K562 (cell line): ENCODE measurements at regions not wholly inside any gene's neighbourhood (a gene's known extent, or its start where the extent isn't known, plus 50 kb on each side); places are given as distances from the start of the nearest gene placed in this dataset.

Source experiments
- ATAC-seq: fragments of 200-7000 bp; cut with Tn5 transposase; 3 replicates; pipeline ENCODE4 v1.9.1; 2020; ENCODE audit warnings: moderate library complexity
- BruUV-seq: library from RNA; stranded (reverse); fragments of 400-500 nt; replicated peaks from 2 replicates; lab custom pipeline; 2021; lab: Mats Ljungman, UMichigan
- CTCF ChIA-PET: fragments of 300-600 bp; formaldehyde crosslinking; extraction: SDS; loops from one replicate; lab custom pipeline; 2021; ENCODE audit warnings: low intra/inter-chr PET ratio; lab: Yijun Ruan, JAX
- POLR2A ChIA-PET: fragments of 300-600, 350-650 bp; sonication (Branson Sonifier 250); formaldehyde crosslinking; extraction: SDS; loops from one replicate; lab custom pipeline; 2021; ENCODE audit warnings: antibody characterized with exemption, inconsistent platforms; lab: Yijun Ruan, JAX
- DNase-seq, 4 experiments: peaks; one replicate each; pipeline versions ENCODE4 v3.0.0 to v3.0.0-alpha.2; 2011 to 2018; ENCODE audit warnings: low spot score in 3 of 4, mixed read lengths in 3 of 4; ENCODE audit errors: extremely low read depth in 1 of 4
- FAIRE-seq: peaks from 2 replicates; lab custom pipeline; 2011; peaks lifted over from hg19 to GRCh38; lab: Jason Lieb, UNC
- H2AFZ ChIP-seq: 2 replicates; pipeline ENCODE4 v1.6.0; 2011; ENCODE audit warnings: low read depth, low read length, control low read depth, inconsistent platforms
- H3K27ac ChIP-seq: fragments of 200-600 bp; 3 replicates; pipeline ENCODE4 v1.8.0; 2011; ENCODE audit warnings: low read depth, mild to moderate bottlenecking, control low read depth, inconsistent platforms, low read length, moderate library complexity, mixed read lengths; ENCODE audit errors: extremely low read depth
- H3K27me3 ChIP-seq, 2 experiments: fragments of 300-600 bp in 1 of 2; 2 replicates in 1 of 2; 3 replicates in 1 of 2; pipeline versions ENCODE4 v1.6.0 to v1.8.0; 2011; ENCODE audit warnings: inconsistent platforms in 2 of 2, low read length in 2 of 2, mild to moderate bottlenecking in 1 of 2, mixed read lengths in 1 of 2, moderate library complexity in 1 of 2; ENCODE audit not compliant: control insufficient read depth in 2 of 2, insufficient read depth in 2 of 2
- H3K36me3 ChIP-seq: fragments of 300-600 bp; 3 replicates; pipeline ENCODE4 v1.8.0; 2011; ENCODE audit warnings: mild to moderate bottlenecking, low read length, inconsistent platforms; ENCODE audit not compliant: control insufficient read depth, insufficient read depth
- H3K4me1 ChIP-seq, 2 experiments: fragments of 200-600 bp in 1 of 2; replicated peaks in 1 of 2; 2 replicates in 1 of 2; 3 replicates in 1 of 2; pipeline versions ENCODE4 v1.5.1 to v1.8.0; 2011; ENCODE audit warnings: inconsistent platforms in 2 of 2, low read length in 2 of 2, mild to moderate bottlenecking in 1 of 2, mixed read lengths in 1 of 2, moderate library complexity in 1 of 2; ENCODE audit not compliant: control insufficient read depth in 2 of 2, insufficient read depth in 2 of 2
- H3K4me2 ChIP-seq: 2 replicates; pipeline ENCODE4 v1.6.1; 2011; ENCODE audit warnings: low read length, control low read depth, inconsistent platforms, mixed read lengths; ENCODE audit not compliant: insufficient read depth
- H3K4me3 ChIP-seq: fragments of 200-600 bp; sonication (generic), shearing (Covaris generic); 2 replicates; pipeline ENCODE4 v1.5.1; 2016; ENCODE audit warnings: control low read depth, inconsistent platforms
- H3K79me2 ChIP-seq: fragments of 200-600 bp; 3 replicates; pipeline ENCODE4 v1.8.0; 2011; ENCODE audit warnings: low read length, inconsistent platforms; ENCODE audit not compliant: control insufficient read depth, insufficient read depth
- H3K9ac ChIP-seq, 2 experiments: 2 replicates each; pipeline versions ENCODE4 v1.6.0 to v1.6.1; 2011; ENCODE audit warnings: low read depth in 2 of 2, low read length in 2 of 2, control low read depth in 1 of 2, inconsistent platforms in 1 of 2, mild to moderate bottlenecking in 1 of 2, mixed read lengths in 1 of 2; ENCODE audit not compliant: insufficient read depth in 1 of 2
- H3K9me1 ChIP-seq: one replicate; pipeline ENCODE4 v1.6.0; 2011; ENCODE audit warnings: inconsistent platforms, mild to moderate bottlenecking, low read length, moderate library complexity; ENCODE audit not compliant: control insufficient read depth, insufficient read depth
- H3K9me3 ChIP-seq: replicated peaks from 2 replicates; pipeline ENCODE4 v1.5.1; 2011; ENCODE audit warnings: low read depth, low read length, inconsistent platforms; ENCODE audit not compliant: control insufficient read depth, insufficient read depth
- H4K20me1 ChIP-seq: replicated peaks from 2 replicates; pipeline ENCODE4 v1.6.1; 2011; ENCODE audit warnings: low read length, inconsistent platforms, mixed read lengths; ENCODE audit not compliant: control insufficient read depth, insufficient read depth
- AFF1 ChIP-seq, 2 experiments: fragments of 450-650 bp; IDR thresholded peaks; 2 replicates each; pipeline ENCODE4 v1.6.1; 2018; ENCODE audit warnings: mild to moderate bottlenecking in 2 of 2, low read depth in 1 of 2; ENCODE audit not compliant: partially characterized antibody in 2 of 2
- ESRRA ChIP-seq: fragments of 450-650 bp; IDR thresholded peaks from 2 replicates; pipeline ENCODE4 v1.6.1; 2014; ENCODE audit warnings: low read depth, mild to moderate bottlenecking, moderate library complexity, borderline replicate concordance
- ZBTB17 ChIP-seq: fragments of 450-650 bp; formaldehyde crosslinking; IDR thresholded peaks from 2 replicates; pipeline ENCODE4 v1.4.0; 2020; ENCODE audit warnings: mild to moderate bottlenecking
- ZFP1 ChIP-seq: fragments of 450-650 bp; formaldehyde crosslinking; IDR thresholded peaks from 2 replicates; pipeline ENCODE4 v1.4.0; 2020; ENCODE audit warnings: mild to moderate bottlenecking, mixed read lengths
- ZNF174 ChIP-seq: fragments of 250-450 bp; sonication (Bioruptor Pico); IDR thresholded peaks from 2 replicates; pipeline ENCODE4 v1.4.0; 2020; ENCODE audit warnings: mild to moderate bottlenecking
- ZNF583 ChIP-seq: fragments of 250-450 bp; sonication (Bioruptor Pico); IDR thresholded peaks from 2 replicates; pipeline ENCODE4 v1.4.0; 2020
- ZNF584 ChIP-seq: fragments of 200-800 bp; sonication (Bioruptor generic); IDR thresholded peaks from 2 replicates; pipeline ENCODE4 v1.6.1; 2016; ENCODE audit warnings: low read depth, mild to moderate bottlenecking, missing genetic modification characterization, missing compliant biosample characterization
- WGBS: fragments of 100-300 bp; shearing (Covaris generic); methylation state at CpG from one replicate; pipeline ENCODE4 v1.1.6; 2016; ENCODE audit warnings: low coverage, mixed read lengths; ENCODE audit not compliant: insufficient coverage; ENCODE audit errors: missing lambda C conversion rate; 5-methylcytosine and 5-hydroxymethylcytosine counted together
- in situ Hi-C: fragments of 300-500 bp; cut with MboI; formaldehyde crosslinking; loops from 4 replicates; pipeline ENCODE4 v1.15.0; 2018; ENCODE audit warnings: inconsistent platforms, mixed read lengths
- intact Hi-C: fragments of 100-400 bp; cut with micrococcal nuclease; formaldehyde crosslinking; loops from 2 replicates; pipeline ENCODE4 v1.14.2; 2022

GRCh38 chr5:8857051-8857450 is 688.8 kb downstream of the SEMA5A start:
- ATAC-seq (no peak), DNase-seq (no peak), FAIRE-seq (no peak)
- Histone ChIP-seq H3K9me1 (no peaks in the 10 kb centered on the region), H3K9me3 (no peaks in the 10 kb centered on the region), H3K79me2 (no peaks in the 10 kb centered on the region), H4K20me1 (no peaks in the 10 kb centered on the region), H3K27me3 (no peaks in the 10 kb centered on the region), H3K4me1 (no peaks in the 10 kb centered on the region), H2AFZ (no peak overlapping the region), H3K4me3 (no peak overlapping the region), H3K4me2 (no peak overlapping the region), H3K27ac (no peak overlapping the region), H3K9ac (no peak overlapping the region), H3K36me3 (no peaks in the 10 kb centered on the region)
- 3% methylated on average over 2 of the region's 2 CpGs for WGBS
- in situ Hi-C loops (no loop called here), intact Hi-C loops (no loop called here)
- CTCF ChIA-PET, result no interaction called here
- no TSS peak for BruUV-seq
- no peak for TF ChIP-seq ESRRA
- TF ChIP-seq ZNF583 (CRISPR knock-in tag), result no peak
- TF ChIP-seq ZNF174, result no peak
- TF ChIP-seq ZFP1 (CRISPR knock-in tag), result no peak
- TF ChIP-seq AFF1 (IDR thresholded peaks at IDR 0.05; ENCODE audit: low read depth in 1 of 2, partially characterized antibody in 2 of 2), result no peak
- TF ChIP-seq ZNF584 (CRISPR knock-in tag), result no peak
- TF ChIP-seq ZBTB17 (CRISPR knock-in tag), result no peak
- POLR2A ChIA-PET, result no interaction called here
